ENCODE measurements at regions not wholly inside any gene's neighbourhood (a gene's known extent, or its start where the extent isn't known, plus 50 kb on each side); places are given as distances from the start of the nearest gene placed in this dataset.

DNA sequence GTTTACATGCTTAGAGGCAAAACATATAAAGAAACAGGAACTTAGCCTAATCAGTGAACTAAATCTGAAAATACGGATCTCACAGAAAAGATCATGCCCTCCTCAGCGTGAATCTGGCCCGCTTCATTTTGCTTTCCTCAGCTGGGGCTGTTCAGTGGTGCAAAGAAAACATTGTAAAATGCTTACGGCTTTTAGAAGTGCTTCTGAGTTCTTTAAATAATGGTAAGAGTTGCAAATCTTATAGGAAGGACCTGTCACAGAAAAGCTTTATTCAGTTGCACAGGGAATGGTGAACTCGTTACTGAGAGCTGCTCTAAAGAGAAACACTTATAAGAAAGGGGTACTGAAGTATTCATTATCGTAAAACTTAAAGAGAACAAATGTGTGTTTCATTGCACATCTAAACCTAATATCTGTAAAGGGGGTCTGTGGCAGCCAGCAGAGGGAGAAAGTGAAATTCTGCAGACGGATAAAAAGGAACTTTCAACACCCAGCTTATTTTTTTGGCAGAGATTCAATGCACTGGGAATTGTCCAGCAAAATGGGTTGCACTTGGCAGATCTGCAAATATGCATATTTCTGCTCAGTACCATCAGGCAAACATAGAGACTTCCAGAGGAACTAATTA lies 139.2 kb upstream of the ANK2 start:
- no peak for TF ChIP-seq POLR2A (IDR thresholded peaks at IDR 0.05)
- no peak for TF ChIP-seq EP300 (IDR thresholded peaks at IDR 0.05)
- TF ChIP-seq, protein P1, sequence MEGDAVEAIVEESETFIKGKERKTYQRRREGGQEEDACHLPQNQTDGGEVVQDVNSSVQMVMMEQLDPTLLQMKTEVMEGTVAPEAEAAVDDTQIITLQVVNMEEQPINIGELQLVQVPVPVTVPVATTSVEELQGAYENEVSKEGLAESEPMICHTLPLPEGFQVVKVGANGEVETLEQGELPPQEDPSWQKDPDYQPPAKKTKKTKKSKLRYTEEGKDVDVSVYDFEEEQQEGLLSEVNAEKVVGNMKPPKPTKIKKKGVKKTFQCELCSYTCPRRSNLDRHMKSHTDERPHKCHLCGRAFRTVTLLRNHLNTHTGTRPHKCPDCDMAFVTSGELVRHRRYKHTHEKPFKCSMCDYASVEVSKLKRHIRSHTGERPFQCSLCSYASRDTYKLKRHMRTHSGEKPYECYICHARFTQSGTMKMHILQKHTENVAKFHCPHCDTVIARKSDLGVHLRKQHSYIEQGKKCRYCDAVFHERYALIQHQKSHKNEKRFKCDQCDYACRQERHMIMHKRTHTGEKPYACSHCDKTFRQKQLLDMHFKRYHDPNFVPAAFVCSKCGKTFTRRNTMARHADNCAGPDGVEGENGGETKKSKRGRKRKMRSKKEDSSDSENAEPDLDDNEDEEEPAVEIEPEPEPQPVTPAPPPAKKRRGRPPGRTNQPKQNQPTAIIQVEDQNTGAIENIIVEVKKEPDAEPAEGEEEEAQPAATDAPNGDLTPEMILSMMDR (IDR thresholded peaks at IDR 0.05): peak in 3 of 5 experiments; percentile 16 to 29 (median 18)
- H3K4me1 ChIP-seq: peaks cover 0 to 14% (median 0%) of the 10 kb centered on the region in 4 donors
- peak overlapping the region; percentile 10 to 44 (median 34) for H3K4me3 ChIP-seq
- peak in 1 of 2 donors; percentile 38 for DNase-seq (ENCODE audit: low spot score in 2 of 2)
- H3K36me3 ChIP-seq: no peaks in the 10 kb centered on the region
- no peaks in the 10 kb centered on the region for H3K9me3 ChIP-seq
- 2 to 5% methylated on average over 7 of the region's 7 CpGs for WGBS, 2 donors
- H3K27me3 ChIP-seq: no peaks in the 10 kb centered on the region
- H3K27ac ChIP-seq: peak overlapping the region in 3 of 4 donors; percentile 8 to 71 (median 63)

GRCh38 chr4:112916868-112917267 lies 132.6 kb upstream of the ANK2 start:
- 62 to 74% methylated on average over 3 of the region's 3 CpGs for WGBS, 2 donors
- no peak for DNase-seq (ENCODE audit: low spot score in 2 of 2)
- H3K36me3 ChIP-seq: no peaks in the 10 kb centered on the region
- TF ChIP-seq POLR2A (IDR thresholded peaks at IDR 0.05): no peak
- TF ChIP-seq EP300 (IDR thresholded peaks at IDR 0.05): no peak
- TF ChIP-seq, protein P1 (IDR thresholded peaks at IDR 0.05): no peak
- H3K4me1 ChIP-seq: no peaks in the 10 kb centered on the region
- H3K9me3 ChIP-seq: no peaks in the 10 kb centered on the region
- no peaks in the 10 kb centered on the region for H3K27me3 ChIP-seq
- H3K4me3 ChIP-seq: no peak overlapping the region
- H3K27ac ChIP-seq: no peak overlapping the region

DNA sequence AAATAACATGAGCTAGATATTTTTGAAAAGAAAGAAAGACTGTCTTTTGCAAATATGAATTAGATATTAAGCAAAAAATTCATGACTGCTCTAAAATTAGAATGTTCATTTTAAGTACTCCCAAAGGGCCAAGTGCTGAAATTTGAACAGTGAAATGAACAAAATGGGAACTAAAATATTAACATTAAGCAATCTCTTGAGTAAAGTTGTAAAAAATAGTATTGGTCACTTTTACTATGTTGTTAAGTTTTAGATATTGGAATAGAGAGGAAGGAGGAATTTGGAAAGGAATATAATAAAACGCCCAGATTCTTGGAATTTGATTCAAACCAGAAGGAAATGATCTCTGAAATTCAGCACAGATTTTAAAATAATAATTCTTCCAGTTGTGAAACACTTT lies 125.9 kb upstream of the ANK2 start:
- 45 to 54% methylated on average over 1 of the region's 1 CpG for WGBS, 2 donors
- H3K27me3 ChIP-seq: no peaks in the 10 kb centered on the region
- H3K36me3 ChIP-seq: no peaks in the 10 kb centered on the region
- no peak for DNase-seq (ENCODE audit: low spot score in 2 of 2)
- H3K4me1 ChIP-seq: peaks cover 0 to 29% (median 0%) of the 10 kb centered on the region in 4 donors
- peak overlapping the region in 2 of 4 donors; percentile 65 to 66 for H3K27ac ChIP-seq
- H3K9me3 ChIP-seq: no peaks in the 10 kb centered on the region
- TF ChIP-seq POLR2A (IDR thresholded peaks at IDR 0.05) (no peak), EP300 (IDR thresholded peaks at IDR 0.05) (no peak)
- TF ChIP-seq, protein P1 (IDR thresholded peaks at IDR 0.05): no peak
- H3K4me3 ChIP-seq: no peak overlapping the region

DNA sequence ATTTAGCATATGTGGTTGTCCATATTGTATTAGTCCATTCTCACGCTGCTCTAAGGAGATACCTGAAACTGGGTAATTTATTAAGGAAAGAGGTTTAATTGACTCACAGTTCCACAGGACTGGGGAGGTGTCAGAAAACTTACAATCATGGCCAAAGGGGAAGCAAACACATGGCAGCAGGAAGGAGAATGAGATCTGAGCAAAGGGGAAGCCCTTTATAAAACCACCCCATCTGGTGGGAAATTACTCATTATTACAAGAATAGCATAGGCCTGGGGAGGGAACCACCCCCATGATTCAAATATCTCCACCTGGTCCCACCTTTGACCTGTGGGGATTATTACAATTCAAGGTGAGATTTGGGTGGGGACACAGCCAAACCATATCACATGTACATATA lies 122.6 kb upstream of the ANK2 start:
- Histone ChIP-seq H3K27me3 (no peaks in the 10 kb centered on the region), H3K27ac (no peak overlapping the region), H3K36me3 (no peaks in the 10 kb centered on the region), H3K4me3 (no peak overlapping the region), H3K4me1 (peaks cover 0 to 29% (median 0%) of the 10 kb centered on the region in 4 donors), H3K9me3 (no peaks in the 10 kb centered on the region)
- TF ChIP-seq EP300 (IDR thresholded peaks at IDR 0.05) (no peak), POLR2A (IDR thresholded peaks at IDR 0.05) (no peak)
- TF ChIP-seq, protein P1 (IDR thresholded peaks at IDR 0.05): no peak
- no peak for DNase-seq (ENCODE audit: low spot score in 2 of 2)
- WGBS, 2 donors: 96% methylated on average over 1 of the region's 1 CpG

DNA sequence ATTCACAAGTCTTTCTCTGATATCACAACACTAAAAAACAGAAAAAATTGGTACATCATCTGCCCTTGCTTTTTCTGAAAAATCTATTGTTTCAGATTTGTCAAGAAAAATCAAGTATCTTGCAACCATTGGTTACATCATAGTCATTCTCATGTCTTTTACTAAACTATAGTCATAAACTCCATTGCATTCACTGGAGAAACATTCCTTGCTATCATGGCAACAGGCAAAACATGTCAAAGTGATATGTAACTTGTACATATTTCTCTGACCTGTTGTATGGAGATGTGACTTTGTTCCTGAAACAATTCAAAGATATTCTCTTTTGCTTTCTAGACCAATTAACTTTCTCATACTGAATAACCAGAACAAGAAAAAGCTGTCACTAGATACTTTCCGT lies 121.9 kb upstream of the ANK2 start:
- H3K4me3 ChIP-seq: no peak overlapping the region
- DNase-seq (ENCODE audit: low spot score in 2 of 2): no peak
- no peak overlapping the region for H3K27ac ChIP-seq
- H3K9me3 ChIP-seq: no peaks in the 10 kb centered on the region
- no peaks in the 10 kb centered on the region for H3K36me3 ChIP-seq
- TF ChIP-seq, protein P1 (IDR thresholded peaks at IDR 0.05): no peak
- TF ChIP-seq POLR2A (IDR thresholded peaks at IDR 0.05): no peak
- no peak for TF ChIP-seq EP300 (IDR thresholded peaks at IDR 0.05)
- H3K27me3 ChIP-seq: no peaks in the 10 kb centered on the region
- H3K4me1 ChIP-seq: peaks cover 0 to 29% (median 0%) of the 10 kb centered on the region in 4 donors
- WGBS, 2 donors: 88 to 95% methylated on average over 1 of the region's 1 CpG
